K562 (cell line): ENCODE measurements at regions not wholly inside any gene's neighbourhood (a gene's known extent, or its start where the extent isn't known, plus 50 kb on each side); places are given as distances from the start of the nearest gene placed in this dataset.

ENCODE experiments used
- ATAC-seq: fragments of 200-7000 bp; cut with Tn5 transposase; 3 replicates; pipeline ENCODE4 v1.9.1; 2020; ENCODE audit warnings: moderate library complexity
- BruUV-seq: library from RNA; stranded (reverse); fragments of 400-500 nt; replicated peaks from 2 replicates; lab custom pipeline; 2021; lab: Mats Ljungman, UMichigan
- CTCF ChIA-PET: fragments of 300-600 bp; formaldehyde crosslinking; extraction: SDS; loops from one replicate; lab custom pipeline; 2021; ENCODE audit warnings: low intra/inter-chr PET ratio; lab: Yijun Ruan, JAX
- POLR2A ChIA-PET: fragments of 300-600, 350-650 bp; sonication (Branson Sonifier 250); formaldehyde crosslinking; extraction: SDS; loops from one replicate; lab custom pipeline; 2021; ENCODE audit warnings: antibody characterized with exemption, inconsistent platforms; lab: Yijun Ruan, JAX
- DNase-seq, 4 experiments: peaks; one replicate each; pipeline versions ENCODE4 v3.0.0 to v3.0.0-alpha.2; 2011 to 2018; ENCODE audit warnings: low spot score in 3 of 4, mixed read lengths in 3 of 4; ENCODE audit errors: extremely low read depth in 1 of 4
- FAIRE-seq: peaks from 2 replicates; lab custom pipeline; 2011; peaks lifted over from hg19 to GRCh38; lab: Jason Lieb, UNC
- H2AFZ ChIP-seq: 2 replicates; pipeline ENCODE4 v1.6.0; 2011; ENCODE audit warnings: low read depth, low read length, control low read depth, inconsistent platforms
- H3K27ac ChIP-seq: fragments of 200-600 bp; 3 replicates; pipeline ENCODE4 v1.8.0; 2011; ENCODE audit warnings: low read depth, mild to moderate bottlenecking, control low read depth, inconsistent platforms, low read length, moderate library complexity, mixed read lengths; ENCODE audit errors: extremely low read depth
- H3K27me3 ChIP-seq, 2 experiments: fragments of 300-600 bp in 1 of 2; 2 replicates in 1 of 2; 3 replicates in 1 of 2; pipeline versions ENCODE4 v1.6.0 to v1.8.0; 2011; ENCODE audit warnings: inconsistent platforms in 2 of 2, low read length in 2 of 2, mild to moderate bottlenecking in 1 of 2, mixed read lengths in 1 of 2, moderate library complexity in 1 of 2; ENCODE audit not compliant: control insufficient read depth in 2 of 2, insufficient read depth in 2 of 2
- H3K36me3 ChIP-seq: fragments of 300-600 bp; 3 replicates; pipeline ENCODE4 v1.8.0; 2011; ENCODE audit warnings: mild to moderate bottlenecking, low read length, inconsistent platforms; ENCODE audit not compliant: control insufficient read depth, insufficient read depth
- H3K4me1 ChIP-seq, 2 experiments: fragments of 200-600 bp in 1 of 2; replicated peaks in 1 of 2; 2 replicates in 1 of 2; 3 replicates in 1 of 2; pipeline versions ENCODE4 v1.5.1 to v1.8.0; 2011; ENCODE audit warnings: inconsistent platforms in 2 of 2, low read length in 2 of 2, mild to moderate bottlenecking in 1 of 2, mixed read lengths in 1 of 2, moderate library complexity in 1 of 2; ENCODE audit not compliant: control insufficient read depth in 2 of 2, insufficient read depth in 2 of 2
- H3K4me2 ChIP-seq: 2 replicates; pipeline ENCODE4 v1.6.1; 2011; ENCODE audit warnings: low read length, control low read depth, inconsistent platforms, mixed read lengths; ENCODE audit not compliant: insufficient read depth
- H3K4me3 ChIP-seq: fragments of 200-600 bp; sonication (generic), shearing (Covaris generic); 2 replicates; pipeline ENCODE4 v1.5.1; 2016; ENCODE audit warnings: control low read depth, inconsistent platforms
- H3K79me2 ChIP-seq: fragments of 200-600 bp; 3 replicates; pipeline ENCODE4 v1.8.0; 2011; ENCODE audit warnings: low read length, inconsistent platforms; ENCODE audit not compliant: control insufficient read depth, insufficient read depth
- H3K9ac ChIP-seq, 2 experiments: 2 replicates each; pipeline versions ENCODE4 v1.6.0 to v1.6.1; 2011; ENCODE audit warnings: low read depth in 2 of 2, low read length in 2 of 2, control low read depth in 1 of 2, inconsistent platforms in 1 of 2, mild to moderate bottlenecking in 1 of 2, mixed read lengths in 1 of 2; ENCODE audit not compliant: insufficient read depth in 1 of 2
- H3K9me1 ChIP-seq: one replicate; pipeline ENCODE4 v1.6.0; 2011; ENCODE audit warnings: inconsistent platforms, mild to moderate bottlenecking, low read length, moderate library complexity; ENCODE audit not compliant: control insufficient read depth, insufficient read depth
- H3K9me3 ChIP-seq: replicated peaks from 2 replicates; pipeline ENCODE4 v1.5.1; 2011; ENCODE audit warnings: low read depth, low read length, inconsistent platforms; ENCODE audit not compliant: control insufficient read depth, insufficient read depth
- H4K20me1 ChIP-seq: replicated peaks from 2 replicates; pipeline ENCODE4 v1.6.1; 2011; ENCODE audit warnings: low read length, inconsistent platforms, mixed read lengths; ENCODE audit not compliant: control insufficient read depth, insufficient read depth
- ESRRB ChIP-seq: fragments of 250-450 bp; sonication (Bioruptor Pico); IDR thresholded peaks from 2 replicates; pipeline ENCODE4 v1.5.0; 2020; ENCODE audit warnings: mild to moderate bottlenecking, moderate library complexity, borderline replicate concordance
- FOSL1 ChIP-seq: fragments of 200-800 bp; sonication (Bioruptor generic); conservative IDR thresholded peaks from 2 replicates; pipeline ENCODE4 v1.6.1; 2016; ENCODE audit warnings: missing genetic modification characterization, missing compliant biosample characterization
- MECOM ChIP-seq: fragments of 250-450 bp; sonication (Bioruptor Pico); IDR thresholded peaks from 2 replicates; pipeline ENCODE4 v1.8.0; 2022; ENCODE audit warnings: inconsistent platforms
- RAD21 ChIP-seq, 2 experiments: fragments of 250-450 bp in 1 of 2; fragments of 450-650 bp in 1 of 2; sonication (Bioruptor Pico) in 1 of 2; formaldehyde crosslinking in 1 of 2; IDR thresholded peaks in 1 of 2; conservative IDR thresholded peaks in 1 of 2; 2 replicates each; pipeline versions ENCODE4 v1.4.0 to v1.8.0; 2020 to 2022; ENCODE audit warnings: mild to moderate bottlenecking in 2 of 2, moderate library complexity in 1 of 2
- SIN3A ChIP-seq, 2 experiments: fragments of 150-350 bp in 1 of 2; IDR thresholded peaks; 2 replicates each; pipeline ENCODE4 v1.6.1; 2011 to 2016; ENCODE audit warnings: borderline replicate concordance in 2 of 2, low read depth in 2 of 2, low read length in 2 of 2, mild to moderate bottlenecking in 2 of 2, moderate library complexity in 2 of 2; ENCODE audit not compliant: control insufficient read depth in 1 of 2
- WHSC1 ChIP-seq: IDR thresholded peaks from one replicate; pipeline ENCODE4 v1.6.1; 2012; ENCODE audit warnings: low read length, control low read depth, inconsistent platforms
- ZNF140 ChIP-seq: fragments of 250-450 bp; sonication (Bioruptor Pico); IDR thresholded peaks from 2 replicates; pipeline ENCODE4 v1.8.0; 2021; ENCODE audit warnings: moderate library complexity, mild to moderate bottlenecking, inconsistent platforms
- ZNF174 ChIP-seq: fragments of 250-450 bp; sonication (Bioruptor Pico); IDR thresholded peaks from 2 replicates; pipeline ENCODE4 v1.4.0; 2020; ENCODE audit warnings: mild to moderate bottlenecking
- ZNF444 ChIP-seq: fragments of 250-450 bp; sonication (Bioruptor Pico); IDR thresholded peaks from 2 replicates; pipeline ENCODE4 v1.4.0; 2020; ENCODE audit warnings: mild to moderate bottlenecking, moderate library complexity
- WGBS: fragments of 100-300 bp; shearing (Covaris generic); methylation state at CpG from one replicate; pipeline ENCODE4 v1.1.6; 2016; ENCODE audit warnings: low coverage, mixed read lengths; ENCODE audit not compliant: insufficient coverage; ENCODE audit errors: missing lambda C conversion rate; 5-methylcytosine and 5-hydroxymethylcytosine counted together
- in situ Hi-C: fragments of 300-500 bp; cut with MboI; formaldehyde crosslinking; loops from 4 replicates; pipeline ENCODE4 v1.15.0; 2018; ENCODE audit warnings: inconsistent platforms, mixed read lengths
- intact Hi-C: fragments of 100-400 bp; cut with micrococcal nuclease; formaldehyde crosslinking; loops from 2 replicates; pipeline ENCODE4 v1.14.2; 2022

GRCh38 chrX:11932423-11932822, 174.4 kb downstream of the MSL3 start:
- H3K4me3 ChIP-seq, result no peak overlapping the region
- in situ Hi-C loops (no loop called here), intact Hi-C loops (no loop called here)
- ChIA-PET CTCF (no interaction called here), POLR2A (no interaction called here)
- WGBS, result 0% methylated on average over 1 of the region's 1 CpG
- FAIRE-seq (no peak), DNase-seq (no peak), ATAC-seq (no peak)
- TF ChIP-seq FOSL1 (tag) (no peak), ZNF140 (CRISPR knock-in tag) (no peak), ZNF444 (CRISPR knock-in tag) (no peak), MECOM (no peak), WHSC1 (no peak), SIN3A (IDR thresholded peaks at IDR 0.05; ENCODE audit: borderline replicate concordance in 2 of 2, control insufficient read depth in 1 of 2, low read depth in 2 of 2, low read length in 2 of 2) (no peak), ESRRB (CRISPR knock-in tag) (no peak), ZNF174 (no peak), RAD21 (CRISPR knock-in tag; conservative IDR thresholded peaks at IDR 0.05 in 1 of 2, IDR thresholded peaks at IDR 0.05 in 1 of 2) (no peak)
- no TSS peak for BruUV-seq
- no peak overlapping the region for H3K9ac ChIP-seq
- no peaks in the 10 kb centered on the region for H3K79me2 ChIP-seq
- H3K9me1 ChIP-seq, result no peaks in the 10 kb centered on the region
- H3K27me3 ChIP-seq, result no peaks in the 10 kb centered on the region
- no peaks in the 10 kb centered on the region for H4K20me1 ChIP-seq
- H3K4me1 ChIP-seq, result no peaks in the 10 kb centered on the region
- H3K9me3 ChIP-seq, result no peaks in the 10 kb centered on the region
- no peaks in the 10 kb centered on the region for H3K36me3 ChIP-seq
- H2AFZ ChIP-seq, result no peak overlapping the region
- H3K27ac ChIP-seq, result no peak overlapping the region
- H3K4me2 ChIP-seq, result no peak overlapping the region
